ACC112 (cell line): ENCODE measurements at regions not wholly inside any gene's neighbourhood (a gene's known extent, or its start where the extent isn't known, plus 50 kb on each side); places are given as distances from the start of the nearest gene placed in this dataset.

Source experiments
- H2AFZ ChIP-seq: fragments of 200-600 bp; sonication (generic); one replicate; pipeline ENCODE4 v1.6.0; 2017; ENCODE audit warnings: antibody characterized with exemption, low read length; ENCODE audit not compliant: unreplicated experiment
- H3K27ac ChIP-seq: fragments of 200-600 bp; sonication (generic); 2 replicates; pipeline ENCODE4 v1.5.1; 2014; ENCODE audit warnings: low read depth, mild to moderate bottlenecking, antibody characterized with exemption, low read length, moderate library complexity
- H3K27me3 ChIP-seq: fragments of 200-600 bp; sonication (generic); 2 replicates; pipeline ENCODE4 v1.6.1; 2014; ENCODE audit warnings: mild to moderate bottlenecking, antibody characterized with exemption, low read length, moderate library complexity, mixed read lengths; ENCODE audit not compliant: insufficient read depth
- H3K36me3 ChIP-seq: fragments of 200-600 bp; sonication (generic); 2 replicates; pipeline ENCODE4 v1.6.1; 2016; ENCODE audit warnings: mild to moderate bottlenecking, antibody characterized with exemption, low read length, moderate library complexity, mixed read lengths; ENCODE audit not compliant: insufficient read depth
- H3K4me1 ChIP-seq: fragments of 200-600 bp; sonication (generic); one replicate; pipeline ENCODE4 v1.6.1; 2016; ENCODE audit warnings: low read length, mixed read lengths; ENCODE audit not compliant: insufficient read depth, unreplicated experiment, control insufficient read depth
- H3K4me3 ChIP-seq: fragments of 200-600 bp; sonication (generic); 2 replicates; pipeline ENCODE4 v1.5.1; 2014; ENCODE audit warnings: mild to moderate bottlenecking, low read depth, low read length
- H3K79me2 ChIP-seq: fragments of 200-600 bp; sonication (generic); one replicate; pipeline ENCODE4 v1.6.0; 2016; ENCODE audit warnings: low read length; ENCODE audit not compliant: control insufficient read depth, unreplicated experiment, insufficient read depth

- no peak overlapping the region for H2AFZ ChIP-seq
- H3K79me2 ChIP-seq: no peaks in the 10 kb centered on the region
- H3K4me1 ChIP-seq: no peaks in the 10 kb centered on the region
- no peaks in the 10 kb centered on the region for H3K36me3 ChIP-seq
- H3K4me3 ChIP-seq: no peak overlapping the region
- H3K27ac ChIP-seq: no peak overlapping the region
- no peaks in the 10 kb centered on the region; the same call in 1 of the 2 replicates for H3K27me3 ChIP-seq
These were observed 656.9 kb downstream of the DSC3 start for GRCh38 chr18:30385684-30386083.

- Histone ChIP-seq H3K27ac (no peak overlapping the region), H3K4me3 (no peak overlapping the region), H3K4me1 (no peaks in the 10 kb centered on the region), H3K27me3 (no peaks in the 10 kb centered on the region), H3K79me2 (no peaks in the 10 kb centered on the region), H3K36me3 (no peaks in the 10 kb centered on the region), H2AFZ (no peak overlapping the region)
These were observed 660.7 kb downstream of the DSC3 start for GRCh38 chr18:30381826-30382225.

DNA sequence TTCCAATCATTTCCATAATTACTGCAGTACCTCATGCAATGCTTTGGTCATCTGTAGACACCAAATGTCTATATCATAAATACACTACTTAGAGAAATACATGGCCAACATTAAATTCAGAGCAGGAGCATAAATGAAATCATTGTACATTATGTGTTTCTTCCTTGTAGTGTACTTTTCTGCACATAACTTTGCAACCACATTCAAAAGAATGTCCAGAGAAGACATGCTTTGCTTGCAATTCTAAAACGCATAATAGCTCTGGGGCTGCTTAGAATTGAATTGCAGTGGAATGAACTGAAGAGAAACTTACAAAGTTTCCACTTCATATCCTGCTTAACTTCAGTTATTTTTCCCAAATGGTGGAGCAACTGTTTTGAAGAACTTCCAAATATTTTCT is 664.4 kb downstream of the DSC3 start:
- Histone ChIP-seq H3K4me1 (no peaks in the 10 kb centered on the region), H3K27ac (no peak overlapping the region), H3K27me3 (no peaks in the 10 kb centered on the region), H2AFZ (no peak overlapping the region), H3K4me3 (no peak overlapping the region), H3K36me3 (no peaks in the 10 kb centered on the region), H3K79me2 (no peaks in the 10 kb centered on the region)

- no peaks in the 10 kb centered on the region for H3K4me1 ChIP-seq
- H3K4me3 ChIP-seq: no peak overlapping the region
- H3K79me2 ChIP-seq: no peaks in the 10 kb centered on the region
- no peaks in the 10 kb centered on the region for H3K27me3 ChIP-seq
- H3K36me3 ChIP-seq: no peaks in the 10 kb centered on the region
- no peak overlapping the region for H3K27ac ChIP-seq
- no peak overlapping the region for H2AFZ ChIP-seq
These were observed 666.0 kb downstream of the DSC3 start for GRCh38 chr18:30376515-30376914.

DNA sequence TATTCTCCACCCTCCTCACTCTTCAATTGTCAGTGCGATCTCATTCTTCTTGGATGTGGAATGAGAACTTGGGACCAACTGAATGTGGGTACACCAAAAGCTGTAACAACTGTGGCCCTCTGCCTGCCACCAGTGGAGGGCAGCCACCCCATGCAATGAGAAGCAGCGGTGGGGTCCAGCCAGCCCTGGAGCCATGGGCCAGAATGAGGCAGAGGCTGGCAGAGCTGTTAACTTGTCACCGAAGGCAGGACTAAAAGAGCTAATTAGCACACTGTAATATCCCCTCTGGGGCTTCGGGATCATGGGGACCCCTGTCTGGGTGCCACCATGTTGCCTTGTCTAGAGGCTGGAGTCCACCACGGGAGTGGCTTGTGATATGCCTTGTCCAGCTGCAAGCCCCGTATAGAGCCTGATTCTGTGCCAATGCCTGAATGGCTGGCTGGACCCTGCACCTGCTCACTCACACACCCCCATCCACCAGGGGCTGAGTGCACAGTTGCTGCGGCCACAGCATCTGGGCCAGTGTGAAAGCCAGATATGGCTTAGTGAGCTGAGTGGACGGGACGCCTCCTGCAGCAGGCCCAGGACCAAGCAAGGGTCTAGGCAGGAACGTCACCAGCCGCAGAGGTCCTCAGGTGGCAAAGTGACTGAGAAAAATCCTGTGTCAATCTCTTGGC is 680.5 kb downstream of the DSC3 start:
- no peaks in the 10 kb centered on the region for H3K27me3 ChIP-seq
- H3K79me2 ChIP-seq: no peaks in the 10 kb centered on the region
- H3K36me3 ChIP-seq: no peaks in the 10 kb centered on the region
- H3K4me1 ChIP-seq: peaks cover 6% of the 10 kb centered on the region
- H3K4me3 ChIP-seq: no peak overlapping the region
- no peak overlapping the region for H2AFZ ChIP-seq
- no peak overlapping the region for H3K27ac ChIP-seq

DNA sequence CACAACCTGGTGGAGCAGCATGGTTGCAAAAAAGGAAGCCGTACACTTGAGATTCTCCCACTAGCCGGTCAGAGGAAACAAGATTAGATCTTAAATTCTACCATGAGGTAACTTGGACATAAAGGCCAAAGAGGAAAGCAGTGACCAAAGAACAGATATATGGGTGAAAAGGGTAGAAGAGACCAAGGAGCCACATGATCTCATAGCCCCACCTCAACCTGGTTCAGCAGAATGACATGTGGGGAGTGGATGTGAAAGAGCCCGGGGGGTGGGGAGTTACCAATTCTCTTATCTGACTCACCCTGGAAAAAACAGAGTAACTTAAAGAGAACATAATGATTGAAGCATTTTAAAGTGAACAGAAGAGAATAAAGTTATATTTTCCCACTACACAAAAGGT is 683.0 kb downstream of the DSC3 start:
- Histone ChIP-seq H2AFZ (no peak overlapping the region), H3K27me3 (no peaks in the 10 kb centered on the region), H3K4me3 (no peak overlapping the region), H3K4me1 (peaks cover 6% of the 10 kb centered on the region), H3K79me2 (no peaks in the 10 kb centered on the region), H3K36me3 (no peaks in the 10 kb centered on the region), H3K27ac (no peak overlapping the region)

- Histone ChIP-seq H3K27me3 (no peaks in the 10 kb centered on the region), H3K4me1 (peaks cover 6% of the 10 kb centered on the region), H2AFZ (no peak overlapping the region), H3K79me2 (no peaks in the 10 kb centered on the region), H3K36me3 (no peaks in the 10 kb centered on the region), H3K4me3 (no peak overlapping the region), H3K27ac (no peak overlapping the region)
These were observed 684.0 kb downstream of the DSC3 start for GRCh38 chr18:30358555-30358954.

DNA sequence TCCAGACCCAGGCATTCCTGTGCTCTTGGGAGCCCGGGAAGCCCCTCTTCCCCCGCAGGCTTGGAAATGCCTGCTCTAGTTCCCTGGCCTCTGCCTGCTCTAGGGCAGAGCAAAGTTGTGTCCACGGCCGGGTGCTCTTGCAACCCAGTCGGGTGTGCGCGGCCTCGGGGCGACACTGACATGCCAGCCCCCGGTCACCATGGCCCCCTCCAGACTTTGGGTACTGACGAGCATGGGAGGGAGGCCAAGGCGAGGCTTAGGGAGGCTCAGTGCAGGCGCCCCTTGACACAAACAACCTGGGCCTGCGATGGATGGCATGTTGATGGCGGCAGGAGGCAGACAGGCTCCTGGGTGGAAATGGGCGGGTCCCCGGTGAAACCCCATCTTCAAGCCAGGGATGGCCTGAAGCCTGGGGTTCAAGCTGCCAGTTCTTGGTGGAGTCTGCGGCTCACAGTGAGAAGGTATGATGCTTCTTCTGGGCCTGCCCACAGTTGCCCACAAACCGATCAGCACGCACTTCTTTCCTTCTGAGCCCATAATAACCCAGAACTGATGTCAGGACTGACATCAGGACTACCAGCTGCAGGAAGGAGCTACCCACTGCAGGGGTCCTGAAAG is 689.9 kb downstream of the DSC3 start:
- H3K27ac ChIP-seq: no peak overlapping the region
- no peaks in the 10 kb centered on the region for H3K36me3 ChIP-seq
- no peaks in the 10 kb centered on the region for H3K79me2 ChIP-seq
- H3K27me3 ChIP-seq: no peaks in the 10 kb centered on the region
- no peaks in the 10 kb centered on the region for H3K4me1 ChIP-seq
- no peak overlapping the region for H2AFZ ChIP-seq
- no peak overlapping the region for H3K4me3 ChIP-seq

- no peak overlapping the region for H3K4me3 ChIP-seq
- no peak overlapping the region for H2AFZ ChIP-seq
- no peak overlapping the region for H3K27ac ChIP-seq
- no peaks in the 10 kb centered on the region for H3K4me1 ChIP-seq
- H3K79me2 ChIP-seq: no peaks in the 10 kb centered on the region
- no peaks in the 10 kb centered on the region for H3K36me3 ChIP-seq
- no peaks in the 10 kb centered on the region for H3K27me3 ChIP-seq
These were observed 692.3 kb downstream of the DSC3 start for GRCh38 chr18:30350263-30350662.

DNA sequence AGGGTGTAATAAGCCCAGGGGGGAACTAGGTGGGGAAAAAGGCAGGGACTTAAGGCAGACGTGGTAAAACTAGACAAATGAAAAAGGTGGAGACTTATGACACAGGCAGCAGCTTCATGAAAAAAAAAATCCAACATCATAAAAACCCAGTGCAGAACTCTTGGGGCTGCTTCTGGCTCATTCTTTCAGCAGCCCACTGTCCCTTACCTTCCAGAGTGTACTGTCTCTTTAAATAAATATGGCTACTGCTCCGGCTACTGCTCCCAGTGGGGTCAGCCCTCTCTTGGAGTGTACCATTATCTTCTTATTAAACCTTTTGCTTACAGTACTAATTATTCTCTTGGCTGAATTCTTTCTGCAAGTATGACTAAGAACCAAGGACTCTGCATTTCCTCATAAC is 699.5 kb downstream of the DSC3 start:
- H2AFZ ChIP-seq: no peak overlapping the region
- no peak overlapping the region for H3K4me3 ChIP-seq
- no peaks in the 10 kb centered on the region for H3K36me3 ChIP-seq
- no peak overlapping the region for H3K27ac ChIP-seq
- no peaks in the 10 kb centered on the region for H3K79me2 ChIP-seq
- H3K27me3 ChIP-seq: 0 out of 2 replicates have a peak, but pooled peaks cover 2% of the 10 kb centered on the region
- H3K4me1 ChIP-seq: no peaks in the 10 kb centered on the region

DNA sequence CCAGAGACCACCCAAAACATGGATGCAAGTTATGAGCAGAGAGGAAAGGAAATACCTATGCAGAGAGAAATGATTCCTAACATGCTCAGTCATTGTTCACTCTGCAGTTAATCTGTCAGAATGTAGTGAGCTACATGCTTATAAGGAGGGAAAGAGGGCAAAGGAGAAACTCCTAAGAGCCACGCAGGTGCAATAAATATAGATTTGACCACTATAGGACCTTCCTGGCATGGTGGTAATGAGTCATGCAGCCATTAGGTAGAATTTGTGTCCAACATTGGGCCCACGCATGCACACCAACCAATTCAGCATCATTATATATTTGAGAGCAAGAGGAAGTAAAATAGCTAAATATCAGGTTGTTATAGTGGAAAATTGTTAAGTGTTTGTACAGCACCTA is 699.9 kb downstream of the DSC3 start:
- H3K79me2 ChIP-seq: no peaks in the 10 kb centered on the region
- no peak overlapping the region for H2AFZ ChIP-seq

More for the DNA sequence above, 699.9 kb downstream of the DSC3 start:
- Histone ChIP-seq H3K4me1 (no peaks in the 10 kb centered on the region), H3K4me3 (no peak overlapping the region), H3K36me3 (no peaks in the 10 kb centered on the region), H3K27ac (no peak overlapping the region), H3K27me3 (0 out of 2 replicates have a peak, but pooled peaks cover 2% of the 10 kb centered on the region)
